RWPE1 (cell line): ENCODE measurements at regions not wholly inside any gene's neighbourhood (a gene's known extent, or its start where the extent isn't known, plus 50 kb on each side); places are given as distances from the start of the nearest gene placed in this dataset.

Experiments
- CTCF ChIA-PET: fragments of 350-600 bp; sonication (Branson Sonifier 250); formaldehyde crosslinking; extraction: SDS; loops from one replicate; lab custom pipeline; 2021; lab: Yijun Ruan, JAX
- POLR2A ChIA-PET: fragments of 400-600 bp; formaldehyde crosslinking; extraction: SDS; loops from one replicate; lab custom pipeline; 2020; ENCODE audit warnings: antibody characterized with exemption; ENCODE audit not compliant: low non-redundant PET; lab: Yijun Ruan, JAX
- DNase-seq: peaks from one replicate; pipeline ENCODE4 v3.0.0; 2012; ENCODE audit warnings: low spot score
- H3K27ac ChIP-seq: fragments of 450-650 bp; 2 replicates; pipeline ENCODE4 v1.5.1; 2017
- CTCF ChIP-seq: fragments of 450-650 bp; conservative IDR thresholded peaks from 2 replicates; pipeline ENCODE4 v1.5.1; 2017; ENCODE audit warnings: low read depth, mild to moderate bottlenecking

GRCh38 chr4:181756451-181757095 lies 486.6 kb upstream of the TENM3 start:
- DNase-seq: no peak
- TF ChIP-seq CTCF: no peak
- ChIA-PET CTCF (no interaction called here), POLR2A (no interaction called here)
- H3K27ac ChIP-seq: no peak overlapping the region

- H3K27ac ChIP-seq: no peak overlapping the region
- DNase-seq: no peak
- CTCF ChIA-PET: no interaction called here
- POLR2A ChIA-PET: no interaction called here
- no peak for TF ChIP-seq CTCF
Observed at GRCh38 chr4:181757098-181757497, 486.1 kb upstream of the TENM3 start.

GRCh38 chr4:181757910-181758660 lies 485.1 kb upstream of the TENM3 start:
- no peak overlapping the region for H3K27ac ChIP-seq
- DNase-seq: no peak
- no peak for TF ChIP-seq CTCF
- ChIA-PET CTCF (no interaction called here), POLR2A (no interaction called here)

- no peak for TF ChIP-seq CTCF
- no peak overlapping the region for H3K27ac ChIP-seq
- DNase-seq: no peak
- POLR2A ChIA-PET: no interaction called here
- CTCF ChIA-PET: no interaction called here
Observed at GRCh38 chr4:181760560-181760959, 482.6 kb upstream of the TENM3 start.

GRCh38 chr4:181761156-181761555 lies 482.0 kb upstream of the TENM3 start:
- ChIA-PET POLR2A (no interaction called here), CTCF (no interaction called here)
- DNase-seq: no peak
- H3K27ac ChIP-seq: no peak overlapping the region
- no peak for TF ChIP-seq CTCF

- CTCF ChIA-PET: interaction anchor here (0.6 kb wide), 2 partner anchors 237 to 1537 kb away, joined by 3 to 4 read pairs; no protein-coding TSS in a partner anchor
- no peak overlapping the region for H3K27ac ChIP-seq
- TF ChIP-seq CTCF: no peak
- POLR2A ChIA-PET: no interaction called here
- no peak for DNase-seq
Observed at GRCh38 chr4:181766061-181766548, 477.1 kb upstream of the TENM3 start.
